ENCODE measurements at regions not wholly inside any gene's neighbourhood (a gene's known extent, or its start where the extent isn't known, plus 50 kb on each side); places are given as distances from the start of the nearest gene placed in this dataset.

DNA sequence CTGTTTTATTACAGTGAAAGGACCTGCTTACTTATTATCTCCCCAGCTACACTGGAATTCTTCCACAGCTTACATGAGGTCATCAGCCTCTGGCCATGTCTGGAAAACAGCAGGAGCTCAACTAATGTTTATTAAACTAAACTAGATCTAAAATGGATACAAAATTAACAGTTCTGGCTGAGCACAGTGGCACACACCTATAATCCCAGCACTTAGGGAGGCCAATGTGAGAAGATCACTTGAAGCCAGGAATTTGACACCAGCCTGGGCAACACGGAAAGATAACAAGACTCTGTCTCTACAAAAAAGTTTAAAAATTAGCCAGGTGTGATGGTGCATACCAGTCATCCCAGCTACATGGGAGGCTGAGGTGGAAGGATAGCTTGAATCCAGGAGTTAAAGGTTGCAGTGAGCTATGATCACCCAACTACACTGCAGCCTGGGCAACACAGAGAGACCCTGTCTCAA, 220.8 kb upstream of the MARCKS start:
- DNase-seq, result no peak

DNA sequence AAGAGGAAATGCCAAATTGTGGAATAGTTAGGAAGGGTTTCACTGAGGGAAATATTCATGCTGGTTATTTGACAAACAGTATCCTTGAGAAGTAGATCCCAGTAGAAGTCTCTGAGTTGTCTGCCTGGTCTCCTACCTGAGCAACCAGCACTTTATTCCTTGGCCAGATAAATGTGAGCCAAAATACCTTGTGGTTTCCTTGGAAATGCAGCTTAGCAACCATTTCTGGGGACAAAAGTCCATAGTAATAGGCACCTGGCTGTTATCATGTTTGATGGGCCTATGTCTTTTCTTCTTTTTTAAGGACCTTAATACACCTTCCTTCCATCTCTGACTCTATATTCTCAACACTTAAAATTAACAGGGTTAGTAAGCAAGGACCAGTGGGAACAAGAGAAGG, 217.1 kb upstream of the MARCKS start:
- no peak for DNase-seq

DNA sequence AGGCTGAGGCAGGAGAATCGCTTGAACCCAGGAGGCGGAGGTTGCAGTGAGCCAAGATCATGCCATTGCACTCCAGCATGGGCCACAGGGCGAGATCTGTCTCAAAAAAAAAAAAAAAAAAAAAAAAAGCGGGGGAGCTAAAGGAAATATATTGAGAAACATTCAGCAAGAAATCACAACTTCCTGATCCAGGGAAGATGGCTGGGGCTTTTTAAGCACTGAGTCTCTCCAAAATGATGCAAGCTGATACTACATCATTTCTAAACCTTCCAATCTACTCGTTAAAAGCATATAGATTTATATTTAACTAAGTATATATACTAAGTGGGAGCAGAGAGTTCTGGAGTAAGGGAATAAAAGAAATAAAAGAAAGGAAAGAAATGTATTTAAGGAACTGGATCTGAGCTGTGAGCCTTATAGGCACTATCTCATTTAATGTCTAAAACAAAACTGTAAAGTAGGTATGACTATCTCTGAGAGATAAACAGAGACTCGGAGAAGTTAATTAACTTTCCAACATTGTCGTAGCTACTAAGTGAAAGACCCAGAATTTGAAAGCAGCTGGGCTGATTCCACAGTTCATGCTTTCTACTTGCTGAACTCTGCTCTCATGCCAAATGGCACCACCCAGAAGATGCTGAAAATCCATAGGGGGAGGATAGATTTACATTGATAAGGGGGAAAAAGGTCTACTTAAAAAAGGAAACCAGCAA, 215.0 kb upstream of the MARCKS start:
- peak; percentile 89 for DNase-seq

DNA sequence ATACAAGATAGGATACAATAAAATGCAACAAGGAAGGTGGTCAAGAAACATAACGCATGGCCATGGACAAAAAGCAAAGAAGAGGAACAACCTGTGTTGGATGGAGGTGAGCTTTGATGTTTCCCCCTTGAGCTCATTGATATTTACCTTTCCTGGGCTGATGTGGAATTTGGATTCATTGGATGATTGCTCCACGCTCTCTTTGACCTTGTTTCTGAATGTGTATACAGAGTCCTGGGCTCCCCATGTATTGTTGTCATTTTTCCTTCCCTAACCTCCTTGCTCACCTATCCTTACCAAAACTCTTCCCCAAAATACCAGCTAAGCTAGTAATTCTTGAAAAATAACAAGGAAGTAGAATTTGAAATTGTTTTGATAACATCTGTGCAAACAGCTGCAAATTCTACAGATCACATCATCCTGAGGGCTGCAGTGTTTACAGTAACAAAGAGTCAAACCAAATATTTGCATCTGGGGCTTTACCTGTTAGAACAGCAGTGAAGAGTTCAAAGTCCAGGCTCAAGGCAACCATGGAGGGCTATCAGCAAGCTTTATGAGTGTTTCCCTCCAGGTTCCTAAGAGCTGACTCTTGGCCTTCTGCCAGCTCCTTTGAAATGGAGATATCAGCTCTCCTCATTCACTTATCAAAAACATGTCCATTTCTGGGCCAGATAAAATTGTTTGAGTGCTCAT, 214.3 kb upstream of the MARCKS start:
- peak; percentile 70 for DNase-seq

DNA sequence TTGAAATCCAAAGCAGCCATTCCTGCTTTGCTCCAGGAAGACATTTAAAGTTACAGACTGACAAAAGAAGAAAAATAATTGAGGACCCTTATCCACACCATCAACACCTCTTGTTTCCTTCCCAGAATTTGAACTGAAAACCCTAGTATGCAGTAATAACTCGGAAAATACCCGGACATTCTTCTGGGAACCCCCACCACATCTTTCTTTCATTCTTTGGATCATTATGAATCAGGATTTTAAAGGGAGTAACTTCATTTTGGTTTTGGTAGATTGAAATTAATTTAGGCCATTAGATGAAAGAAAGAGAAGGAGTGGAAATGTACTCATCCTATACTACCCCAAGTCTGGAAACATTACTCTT, 213.8 kb upstream of the MARCKS start:
- DNase-seq, result peak; percentile 55

DNA sequence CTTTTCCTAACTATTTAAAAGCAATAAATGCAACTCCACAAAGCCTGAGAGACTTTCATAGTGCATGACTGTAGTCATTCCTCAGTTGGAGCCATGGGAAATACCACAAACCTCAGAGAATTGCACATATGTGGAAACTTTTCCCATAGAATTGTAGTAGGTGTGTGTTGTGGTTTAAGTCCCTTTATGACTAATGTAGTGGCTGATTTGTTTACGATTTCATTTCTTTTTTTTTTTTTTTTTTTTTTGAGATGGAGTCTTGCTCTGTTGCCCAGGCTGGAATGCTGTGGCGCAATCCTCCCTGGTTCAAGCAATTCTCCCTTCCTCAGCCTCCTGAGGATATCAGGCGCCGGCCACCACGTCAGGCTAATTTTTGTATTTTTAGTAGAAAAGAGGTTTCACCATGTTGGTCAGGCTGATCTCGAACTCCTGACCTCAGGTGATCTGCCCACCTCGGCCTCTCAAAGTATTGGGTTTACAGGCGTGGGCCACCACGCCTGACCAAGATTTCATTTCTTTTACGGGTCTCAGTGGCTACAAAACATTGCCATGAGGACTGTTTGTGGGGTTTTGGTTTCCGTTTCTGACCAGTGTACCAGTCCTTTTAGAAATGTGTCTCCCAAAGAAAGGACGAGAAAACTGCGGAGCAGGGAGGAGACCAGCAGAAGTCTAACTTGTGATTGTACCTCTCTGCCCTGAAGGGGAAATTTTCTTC, 212.1 kb upstream of the MARCKS start:
- DNase-seq, result peak; percentile 92

DNA sequence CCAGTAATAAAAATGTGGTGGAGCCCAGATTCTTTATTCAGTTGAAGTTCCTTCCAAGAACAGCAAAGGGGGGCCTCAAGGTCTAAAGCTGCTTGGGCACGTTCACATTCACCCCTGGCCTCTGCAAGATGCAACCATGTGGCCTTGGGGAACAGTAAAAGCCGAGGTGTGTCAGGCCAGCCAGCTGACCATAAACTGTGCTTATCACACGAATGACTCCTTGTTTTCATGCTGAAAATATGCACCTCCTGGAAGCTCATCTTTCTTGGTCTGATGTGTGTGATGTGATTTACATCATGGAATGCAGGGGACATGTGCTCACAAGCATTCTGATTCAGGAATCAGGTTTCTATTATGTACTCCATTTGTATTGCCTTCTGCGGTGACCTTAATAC, 211.6 kb upstream of the MARCKS start:
- no peak for DNase-seq

DNA sequence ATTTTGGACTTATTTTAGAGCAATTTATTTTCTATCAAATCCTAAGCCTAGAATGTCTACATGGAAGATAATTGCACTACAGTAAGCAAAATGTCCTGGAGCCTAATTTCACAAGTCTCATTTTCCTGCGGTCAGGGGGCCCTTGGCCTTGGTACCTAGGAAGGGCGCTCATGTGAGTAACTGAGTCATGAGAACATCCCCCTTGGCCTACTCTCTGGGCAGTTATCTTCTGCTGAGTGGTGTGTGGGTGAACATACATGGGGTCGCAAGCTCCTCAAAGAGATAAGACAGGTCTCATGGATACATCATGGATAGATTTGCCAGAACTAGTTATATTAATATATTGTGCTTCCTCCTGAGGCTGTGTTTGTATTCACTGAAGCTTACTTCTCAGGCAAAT, 211.2 kb upstream of the MARCKS start:
- DNase-seq, result no peak

DNA sequence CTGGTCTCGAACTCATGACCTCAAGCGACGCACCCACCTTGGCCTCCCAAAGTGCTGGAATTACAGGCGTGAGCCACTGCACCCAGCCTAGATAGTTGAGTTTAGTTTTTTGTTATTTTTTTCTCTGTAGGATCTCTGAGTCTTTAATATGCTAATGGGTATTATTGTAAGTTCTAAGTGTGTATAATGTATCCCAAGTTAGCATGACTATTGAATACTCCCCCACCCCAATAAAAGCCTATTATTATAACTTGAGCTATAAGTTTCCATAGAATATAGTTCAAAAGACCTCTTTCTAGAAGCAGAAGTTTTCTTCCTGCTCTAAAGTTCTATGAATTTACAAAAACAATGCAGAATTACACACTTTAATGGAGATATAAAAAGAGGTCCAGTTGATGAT, 210.4 kb upstream of the MARCKS start:
- DNase-seq, result no peak

DNA sequence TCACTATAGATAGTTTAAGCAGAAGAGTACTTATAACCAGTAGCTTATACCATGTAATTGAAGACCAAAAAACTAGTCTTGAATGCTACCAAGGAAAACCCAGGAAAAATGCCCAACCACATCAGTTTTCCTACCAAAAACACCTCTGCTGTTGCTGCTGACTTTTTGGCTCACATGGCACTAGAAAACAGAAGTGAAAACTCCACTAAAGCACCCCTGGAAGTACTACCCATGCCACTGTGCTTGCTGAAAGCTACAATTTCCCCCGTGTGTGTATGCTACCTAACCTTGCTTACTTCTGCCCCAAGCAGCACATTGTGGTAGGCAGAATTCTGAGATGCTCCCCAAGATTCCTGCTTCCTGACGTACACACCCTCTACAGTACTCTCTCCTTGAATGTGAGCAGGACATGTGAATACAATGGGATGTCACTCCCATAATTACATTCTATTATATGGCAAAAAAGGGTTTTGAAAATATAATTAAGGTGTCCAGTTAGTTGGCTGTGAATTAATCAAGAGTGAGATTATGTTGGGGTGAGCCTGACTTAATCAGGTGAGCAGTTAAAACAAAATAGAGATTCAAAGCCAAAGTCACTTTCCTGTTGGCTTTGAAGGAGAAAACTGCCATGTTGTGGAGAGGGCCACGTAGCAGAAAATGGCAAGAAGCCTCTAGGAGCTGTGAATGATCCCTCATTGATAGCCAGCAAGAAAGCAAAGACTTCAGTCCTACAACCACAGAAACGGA, 209.8 kb upstream of the MARCKS start:
- DNase-seq, result peak; percentile 32

DNA sequence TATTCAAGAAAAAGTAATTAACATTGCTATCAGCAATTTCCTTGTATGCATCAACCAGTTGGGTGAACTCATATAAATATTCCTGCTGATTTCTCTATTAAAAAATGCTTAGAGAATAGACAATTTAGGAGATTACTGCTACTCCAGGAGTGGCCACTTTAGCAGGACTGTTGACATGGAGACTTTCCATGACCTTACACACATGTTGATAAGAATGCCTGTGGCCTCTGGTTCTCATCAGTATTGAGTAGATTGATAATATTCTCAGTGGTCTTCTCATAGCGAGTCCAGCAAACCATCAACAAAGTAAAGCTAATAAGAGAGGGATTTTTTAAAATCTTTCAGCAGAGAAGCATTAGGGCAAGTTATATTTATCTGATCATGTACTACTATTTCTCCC, 208.4 kb upstream of the MARCKS start:
- no peak for DNase-seq

DNA sequence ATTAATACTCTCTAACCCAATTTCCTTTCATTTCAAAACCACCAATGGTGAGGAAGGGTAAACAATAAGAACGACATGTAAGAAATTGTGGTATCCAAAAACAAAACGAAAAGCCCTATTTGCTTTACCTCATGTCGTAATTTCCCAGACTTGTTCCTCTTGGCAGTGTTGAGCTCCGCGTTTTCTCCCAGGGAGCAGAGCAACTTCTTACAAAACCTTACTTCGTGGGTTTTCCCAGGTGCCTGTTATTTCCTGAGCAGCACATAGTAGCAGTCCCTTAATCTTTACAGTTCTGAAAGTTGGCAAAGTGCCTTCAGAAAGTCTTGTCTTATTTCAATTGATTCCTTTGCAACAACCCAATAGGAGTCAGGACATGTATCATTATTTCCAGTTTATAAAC, 207.9 kb upstream of the MARCKS start:
- DNase-seq, result peak; percentile 95

DNA sequence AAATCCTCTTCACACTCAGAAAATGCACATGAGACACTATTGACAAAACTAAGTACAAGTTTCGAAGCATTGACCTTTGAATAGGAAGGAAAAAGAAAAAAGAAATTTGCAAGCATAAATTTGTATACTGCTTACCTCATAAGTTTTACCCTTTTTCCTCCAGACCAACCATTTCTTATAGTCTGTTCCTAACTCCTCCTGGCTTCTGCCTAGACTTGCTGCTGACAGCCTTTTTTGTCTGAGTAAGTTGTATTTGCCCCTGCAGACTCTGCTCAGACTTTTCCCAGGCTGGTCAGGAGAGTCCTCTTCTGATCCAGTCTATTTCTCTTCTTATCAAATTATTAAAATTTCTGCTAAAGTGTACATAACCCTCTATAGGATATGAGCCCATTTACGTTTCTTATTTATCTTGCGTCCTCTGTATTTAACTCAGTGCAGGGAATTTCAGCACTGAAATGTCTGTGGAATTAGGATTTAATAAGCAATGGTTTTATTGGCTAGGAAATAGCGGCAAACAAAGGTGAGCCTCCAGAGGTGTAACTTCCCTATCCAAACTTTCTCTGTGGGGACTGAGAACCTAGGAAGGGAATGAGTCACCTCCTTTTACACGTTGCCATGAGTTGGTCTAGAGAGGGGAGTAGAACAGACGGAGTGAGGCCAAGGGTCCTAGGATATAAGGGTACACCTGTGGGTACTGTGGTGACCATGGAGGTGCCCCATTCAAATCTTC, 207.1 kb upstream of the MARCKS start:
- DNase-seq, result peak; percentile 40

DNA sequence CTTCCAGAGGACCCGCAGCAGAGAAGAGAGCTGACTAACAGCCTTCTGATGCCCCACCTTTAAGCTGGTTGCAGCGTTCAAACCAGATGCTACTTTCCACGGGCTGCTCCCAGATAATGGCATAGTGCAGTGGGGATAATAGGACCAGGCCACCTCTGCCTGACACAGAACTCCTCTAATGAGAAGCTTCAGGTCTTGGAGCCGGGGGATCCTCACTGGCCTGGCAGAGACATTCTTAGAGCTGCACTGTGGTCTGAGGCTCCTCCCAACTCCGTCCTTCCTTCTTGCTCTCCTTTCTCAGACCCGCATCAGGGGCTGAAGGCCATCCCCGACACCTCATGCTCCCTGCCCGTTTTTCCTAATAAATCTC, 206.6 kb upstream of the MARCKS start:
- no peak for DNase-seq

DNA sequence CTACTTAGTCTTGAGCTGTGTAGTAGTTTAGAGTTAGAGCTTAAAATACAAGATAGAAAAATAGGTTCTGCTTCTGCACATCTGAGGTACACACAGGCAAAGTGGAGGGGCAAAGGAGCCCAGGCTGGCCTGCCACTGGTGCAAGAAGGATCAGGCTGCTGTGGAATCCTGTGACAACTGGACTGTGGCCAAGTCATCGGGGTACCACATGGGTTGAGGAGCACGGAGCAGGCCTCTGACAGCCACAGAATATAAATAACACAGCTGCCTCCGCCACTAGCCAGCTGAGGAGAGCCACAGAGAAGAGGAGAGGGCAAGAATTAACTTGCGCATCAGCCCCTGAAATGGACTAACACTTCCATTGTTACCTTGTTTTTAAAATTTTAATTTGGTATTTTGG, 206.0 kb upstream of the MARCKS start:
- DNase-seq, result no peak

DNA sequence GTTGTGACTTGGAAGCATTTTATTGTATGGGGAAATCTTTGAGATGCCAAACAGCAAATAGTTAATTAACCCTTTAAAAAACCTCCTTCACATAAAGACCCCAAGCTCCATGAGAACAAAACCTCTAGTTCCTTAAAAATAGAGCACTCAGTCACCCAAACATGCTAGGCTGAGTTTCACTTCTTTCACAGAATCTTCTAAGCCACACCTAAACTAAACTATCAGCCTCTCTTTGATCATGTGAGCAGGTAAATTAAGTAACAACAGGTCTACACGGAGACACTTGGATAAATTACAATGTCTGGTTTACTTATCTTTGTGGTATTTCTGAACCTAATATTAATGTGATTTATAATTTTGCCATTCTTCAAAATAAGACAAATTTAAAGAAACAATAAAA, 205.2 kb upstream of the MARCKS start:
- peak; percentile 53 for DNase-seq

DNA sequence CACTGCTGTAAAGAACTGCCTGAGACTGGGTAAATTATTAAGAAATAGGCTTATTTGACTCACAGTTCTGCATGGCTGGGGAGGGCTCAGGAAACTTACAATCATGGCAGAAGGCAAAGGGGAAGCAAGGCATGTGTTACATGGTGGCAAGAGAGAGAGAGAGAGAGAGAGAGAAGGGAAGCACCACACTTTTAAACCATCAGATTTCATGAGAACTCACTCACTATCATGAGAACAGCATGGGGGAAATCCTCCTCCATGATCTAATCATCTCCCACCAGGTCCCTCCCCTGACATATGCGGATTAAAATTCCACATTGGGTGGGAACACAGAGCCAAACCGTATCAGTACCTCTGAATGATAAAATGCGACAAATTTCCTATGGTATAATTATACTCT, 203.9 kb upstream of the MARCKS start:
- peak; percentile 72 for DNase-seq

DNA sequence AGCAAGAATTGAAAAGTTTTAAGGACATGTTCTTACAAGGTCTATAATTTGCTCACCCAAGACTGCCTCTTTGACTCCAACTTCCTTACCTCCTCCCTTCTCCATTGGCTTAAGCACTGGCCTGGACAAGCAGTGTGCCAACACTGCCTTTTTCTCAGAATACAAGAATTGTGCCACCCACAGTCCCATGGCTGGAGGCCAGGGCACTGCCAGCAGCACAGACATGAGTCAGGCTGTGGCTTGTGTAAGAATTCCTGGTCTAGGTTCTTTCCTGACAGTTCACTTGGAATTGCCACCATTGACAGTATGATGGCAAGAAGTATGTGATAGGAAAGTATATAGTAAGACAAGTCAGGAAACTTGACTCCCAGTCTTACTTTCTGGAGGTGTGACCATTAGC, 202.7 kb upstream of the MARCKS start:
- DNase-seq, result peak; percentile 97

DNA sequence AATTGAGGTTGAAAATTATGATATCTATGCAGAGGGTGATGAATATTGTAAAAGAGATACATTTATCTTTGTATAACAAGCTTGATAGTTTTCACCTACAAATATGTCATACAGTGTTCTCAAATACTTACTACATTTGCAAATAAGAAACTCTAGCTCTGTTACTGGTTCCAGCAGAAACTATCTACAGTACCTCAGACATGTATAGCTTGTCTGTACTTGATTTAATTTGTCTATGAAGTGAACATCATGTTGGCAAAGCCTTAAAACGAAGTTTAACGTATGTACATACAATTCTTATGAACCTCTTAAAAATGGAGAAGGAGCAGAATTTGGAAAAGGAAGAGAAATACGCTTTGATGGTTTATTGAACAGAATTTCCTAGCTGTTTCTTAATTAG, 201.4 kb upstream of the MARCKS start:
- no peak for DNase-seq

DNA sequence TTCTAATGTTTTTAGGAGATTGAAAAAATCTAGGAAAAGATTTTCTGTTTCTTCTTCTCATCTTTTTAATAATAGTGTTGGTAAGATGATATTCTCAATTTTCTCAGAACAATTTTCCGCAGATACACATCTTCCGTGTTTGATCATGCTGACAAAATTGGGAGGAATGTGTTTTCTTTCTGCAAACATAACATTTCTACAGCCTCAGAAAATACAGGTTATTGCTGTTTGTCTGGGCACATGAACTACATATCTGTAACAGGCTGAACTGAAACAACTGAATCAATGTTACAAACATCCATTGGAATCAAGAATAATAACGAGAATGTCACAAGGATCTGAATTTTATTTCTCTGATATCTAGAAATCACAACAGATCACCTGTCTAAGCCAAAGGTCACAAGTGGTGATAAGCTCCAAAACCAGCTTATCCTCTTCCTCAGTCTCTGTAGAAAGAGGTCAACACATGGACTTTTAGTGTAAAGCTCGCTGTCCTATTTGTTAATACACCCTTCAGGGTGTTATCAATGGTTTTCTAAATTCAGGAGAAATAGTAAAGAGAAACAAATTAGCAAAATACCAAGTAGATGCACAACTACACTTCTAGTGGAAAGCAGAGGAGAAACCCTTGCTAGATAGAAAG, 197.3 kb upstream of the MARCKS start:
- no peak for DNase-seq

DNA sequence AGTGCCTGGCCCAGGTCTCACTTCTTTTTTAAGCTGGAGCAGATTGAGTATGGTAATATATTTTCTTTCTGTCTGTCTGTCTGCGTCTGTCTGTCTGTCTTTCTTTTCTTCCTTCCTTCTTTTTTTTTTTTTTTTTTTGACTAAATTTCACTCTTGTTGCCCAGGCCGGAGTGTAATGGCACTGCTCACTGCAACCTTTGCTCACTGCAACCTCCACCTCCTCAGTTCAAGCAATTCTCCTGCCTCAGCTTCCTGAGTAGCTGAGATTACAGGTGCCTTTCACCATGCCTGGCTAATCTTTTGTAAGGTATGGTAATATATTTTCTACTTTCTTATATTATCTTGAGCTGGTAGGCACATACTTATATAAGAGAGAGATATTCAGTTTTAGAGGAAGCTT, 196.3 kb upstream of the MARCKS start:
- DNase-seq, result no peak

DNA sequence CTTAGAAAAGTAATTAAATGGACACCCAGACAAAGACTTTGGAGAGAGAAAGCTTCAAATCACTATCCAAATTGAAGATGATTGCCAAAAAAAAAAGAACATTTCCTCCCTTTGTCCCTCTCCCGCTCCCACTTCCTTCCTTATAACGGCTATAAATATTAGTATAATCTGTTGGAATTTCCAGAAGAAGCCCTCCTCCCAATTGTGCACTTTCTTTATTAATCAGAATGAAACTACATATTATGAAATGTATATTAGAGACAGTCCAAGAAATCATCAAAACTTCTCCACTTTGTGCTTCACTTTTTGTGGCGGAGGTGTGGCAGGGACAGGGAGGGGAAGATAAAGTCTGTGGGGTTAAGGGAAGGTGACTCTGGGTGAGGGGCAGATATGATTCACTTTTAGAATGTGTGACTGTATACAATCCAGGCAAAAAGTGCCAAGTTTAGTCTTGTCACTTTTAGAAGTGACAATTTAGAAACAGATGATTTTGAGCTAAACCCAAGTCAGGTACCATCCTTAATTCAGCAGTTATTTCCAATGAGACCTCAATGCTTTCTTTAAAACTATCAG, 195.0 kb upstream of the MARCKS start:
- DNase-seq, result peak; percentile 68

Measured in suppressor macrophage treated with lipopolysaccharide for 4 hours (primary cell).